HG03432 (cell line): ENCODE measurements at regions not wholly inside any gene's neighbourhood (a gene's known extent, or its start where the extent isn't known, plus 50 kb on each side); places are given as distances from the start of the nearest gene placed in this dataset.

Source experiments
- ATAC-seq: cut with Tn5 transposase; IDR thresholded peaks from one replicate; pipeline ENCODE4 v1.9.1; 2021; ENCODE audit warnings: mild to moderate bottlenecking, moderate library complexity; ENCODE audit not compliant: unreplicated experiment

DNA sequence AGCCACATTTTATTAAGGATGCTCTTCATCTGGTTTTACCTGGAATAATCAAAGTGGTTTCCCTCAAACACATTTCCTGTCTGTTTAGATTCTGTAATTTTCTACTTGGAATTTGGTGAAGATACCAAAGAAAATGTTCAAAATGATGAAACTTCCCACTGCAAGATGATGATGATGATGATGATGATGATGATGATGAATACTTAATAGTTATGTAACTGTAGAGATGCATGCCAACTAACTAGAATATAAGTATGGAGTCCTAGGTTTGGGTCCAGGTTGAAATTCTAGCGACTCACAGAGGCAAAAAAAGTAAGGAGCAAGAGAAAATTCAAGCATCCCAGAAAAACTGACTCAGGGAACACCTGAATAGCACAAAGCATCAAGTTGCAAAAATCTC is 104.0 kb upstream of the KIAA1217 start:
- no peak for ATAC-seq

DNA sequence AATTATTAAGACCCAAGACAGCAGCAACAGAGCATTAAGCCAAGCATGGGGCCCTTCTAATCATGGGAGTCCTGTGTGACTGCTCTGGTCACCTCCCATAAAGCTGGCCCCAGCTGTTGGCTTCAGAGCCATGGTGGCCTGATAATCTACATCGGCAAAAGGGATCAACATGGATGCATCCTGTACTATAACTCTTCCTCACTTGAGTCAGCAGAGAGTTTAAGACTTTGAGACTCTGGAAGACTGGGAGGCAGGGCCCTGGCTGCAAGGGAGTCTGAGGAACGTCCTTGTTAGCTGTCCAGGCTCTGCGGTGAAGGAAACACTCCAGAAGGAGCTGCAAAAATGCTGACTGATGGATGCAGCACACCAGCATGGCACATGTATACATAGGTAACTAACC is 95.0 kb upstream of the KIAA1217 start:
- no peak for ATAC-seq

DNA sequence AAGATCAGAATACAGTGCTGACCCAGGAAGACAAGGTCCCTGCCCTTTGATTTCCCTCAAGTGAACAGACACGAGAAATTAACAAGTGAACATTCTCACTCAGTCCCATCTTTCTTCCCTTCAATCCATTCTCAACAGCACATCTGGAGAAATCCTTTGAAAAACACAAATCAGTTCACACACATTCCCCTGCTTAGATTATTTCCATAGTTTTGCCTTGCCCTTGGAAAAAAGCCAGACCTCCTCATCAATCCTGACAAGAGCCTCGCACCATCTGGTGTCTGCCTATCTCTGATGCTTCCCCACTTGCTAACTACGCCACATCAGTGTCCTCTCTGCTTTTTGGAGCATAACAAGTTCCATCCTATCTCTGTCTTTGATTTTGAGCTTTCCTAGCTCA is 94.4 kb upstream of the KIAA1217 start:
- no peak for ATAC-seq

DNA sequence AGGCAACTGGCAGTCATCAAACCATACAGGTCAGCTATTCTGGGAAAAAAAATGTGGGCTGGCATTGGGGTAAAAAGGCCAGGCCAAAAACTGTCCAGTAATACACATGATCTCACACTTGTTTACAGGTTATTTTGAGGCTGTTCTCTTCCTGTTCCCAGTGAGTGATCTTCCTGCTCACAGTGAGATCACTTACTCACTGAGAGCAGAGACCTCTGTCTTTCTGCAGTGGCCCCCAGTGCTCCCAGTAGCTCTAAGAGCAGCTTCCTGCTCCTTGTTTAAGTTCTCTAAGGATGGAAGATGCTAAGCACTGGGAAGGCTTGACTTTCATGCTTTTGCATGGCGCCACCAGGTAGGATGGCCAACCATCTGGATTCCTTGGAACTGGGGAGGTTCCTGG is 93.5 kb upstream of the KIAA1217 start:
- ATAC-seq = no peak

DNA sequence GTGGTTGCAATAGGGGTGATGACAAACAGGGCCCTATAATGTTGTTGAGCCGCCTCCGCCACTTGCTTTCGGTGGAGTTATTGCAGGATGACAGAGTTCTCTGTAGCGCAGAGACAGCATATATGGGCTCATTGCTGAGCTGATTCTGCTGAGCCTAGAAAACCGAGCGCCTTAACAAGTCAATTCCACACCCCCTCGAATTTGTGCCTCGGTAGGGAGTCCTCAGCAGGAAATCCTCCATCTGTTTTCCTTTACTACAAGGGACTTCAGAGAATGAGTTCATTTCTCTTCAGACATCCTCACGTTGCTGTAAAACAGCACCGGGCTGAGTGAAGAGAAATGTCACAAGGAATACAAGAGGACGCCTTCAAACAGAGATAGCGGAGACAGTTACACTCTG is 90.7 kb upstream of the KIAA1217 start:
- no peak for ATAC-seq

DNA sequence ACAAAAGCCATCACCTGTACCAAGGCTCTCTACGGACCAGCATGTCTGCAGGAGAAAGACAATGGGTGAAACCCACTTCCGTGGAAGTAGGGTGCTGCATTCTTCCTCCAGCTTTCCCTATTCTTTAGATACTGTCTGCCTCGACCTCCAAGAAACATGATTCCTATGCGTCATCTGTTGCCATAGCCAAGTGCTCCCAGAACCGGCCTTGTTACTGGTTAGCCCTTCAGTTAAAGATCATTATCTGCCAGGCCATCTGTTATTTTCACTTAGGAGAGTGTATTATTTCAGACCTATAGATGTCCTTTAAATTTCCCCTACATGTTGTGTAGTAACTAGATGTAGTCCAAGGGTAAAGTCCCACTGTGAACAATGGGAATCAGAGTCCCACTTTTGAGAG is 89.0 kb upstream of the KIAA1217 start:
- no peak for ATAC-seq

- peak; percentile 61 for ATAC-seq
Measured at GRCh38 chr10:24120646-24121045, 88.3 kb upstream of the KIAA1217 start.

DNA sequence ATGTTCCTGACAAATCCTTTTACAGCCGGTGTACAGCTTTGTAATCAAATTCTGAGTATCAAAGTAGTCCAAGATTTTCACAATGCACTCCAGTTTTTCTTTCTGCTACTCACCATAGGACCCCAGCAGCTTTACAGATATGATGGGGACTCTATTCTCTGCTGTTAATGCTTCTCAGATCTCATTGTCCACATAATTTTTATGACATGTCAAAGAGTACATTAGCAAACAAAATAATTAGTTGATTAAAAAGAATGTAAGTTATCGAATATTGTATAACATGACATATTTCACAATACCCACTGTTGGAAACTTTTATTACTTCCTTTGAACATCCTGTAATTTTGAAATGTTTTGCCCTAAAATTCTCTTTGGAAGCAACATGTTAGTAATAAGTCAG is 81.4 kb upstream of the KIAA1217 start:
- ATAC-seq = no peak

DNA sequence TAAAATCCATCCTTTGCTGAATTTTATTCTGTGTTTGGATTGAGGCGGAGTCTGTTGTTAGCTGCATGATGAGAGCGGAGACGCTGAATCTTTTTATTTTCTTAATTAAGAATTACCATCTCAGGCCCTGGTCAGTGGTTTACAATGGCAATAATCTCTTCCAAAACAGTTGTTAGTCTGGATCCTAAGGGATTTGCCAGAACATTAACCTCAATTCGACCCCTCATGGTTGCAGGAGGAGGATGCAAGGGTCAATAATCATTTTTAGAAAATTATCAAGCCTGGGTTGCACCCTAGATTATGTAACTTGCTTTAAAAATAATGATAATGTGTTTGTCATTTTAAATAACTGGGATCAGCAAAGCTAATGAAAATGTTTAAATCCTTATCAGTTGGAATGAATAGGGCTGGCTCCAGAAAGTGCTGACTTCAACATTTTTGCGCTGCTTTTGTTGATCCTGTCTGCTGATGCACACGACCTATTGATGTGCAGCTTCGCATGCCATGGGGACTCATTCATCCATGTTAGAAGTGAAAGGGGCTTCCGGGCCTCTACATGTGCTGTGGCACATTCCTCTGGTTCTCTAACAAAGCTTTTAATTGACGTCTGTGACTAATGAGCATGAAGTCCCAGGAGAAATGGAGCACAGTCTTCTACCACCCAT is 80.7 kb upstream of the KIAA1217 start:
- no peak for ATAC-seq

GRCh38 chr10:24132741-24133140 is 76.2 kb upstream of the KIAA1217 start:
- ATAC-seq = no peak

GRCh38 chr10:24133835-24134234 is 75.1 kb upstream of the KIAA1217 start:
- ATAC-seq = no peak

DNA sequence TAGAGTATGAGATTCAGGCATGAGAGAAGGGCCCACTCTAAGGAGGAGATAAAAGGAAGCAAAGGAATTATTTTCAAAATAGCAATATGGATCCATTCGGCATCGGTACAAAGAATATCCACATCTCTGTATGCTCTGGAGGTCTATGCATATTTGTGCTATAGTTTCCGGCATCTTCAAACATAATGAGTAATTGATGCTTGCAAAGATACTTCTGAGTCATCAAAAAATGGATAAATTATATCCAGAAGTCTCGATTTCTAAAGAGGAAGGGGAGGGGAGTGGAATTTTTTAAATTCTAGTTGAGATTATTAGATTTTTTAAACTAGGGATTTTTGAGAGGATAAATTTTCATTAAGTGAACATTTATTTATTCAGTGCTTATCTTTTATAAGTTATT is 72.9 kb upstream of the KIAA1217 start:
- no peak for ATAC-seq

DNA sequence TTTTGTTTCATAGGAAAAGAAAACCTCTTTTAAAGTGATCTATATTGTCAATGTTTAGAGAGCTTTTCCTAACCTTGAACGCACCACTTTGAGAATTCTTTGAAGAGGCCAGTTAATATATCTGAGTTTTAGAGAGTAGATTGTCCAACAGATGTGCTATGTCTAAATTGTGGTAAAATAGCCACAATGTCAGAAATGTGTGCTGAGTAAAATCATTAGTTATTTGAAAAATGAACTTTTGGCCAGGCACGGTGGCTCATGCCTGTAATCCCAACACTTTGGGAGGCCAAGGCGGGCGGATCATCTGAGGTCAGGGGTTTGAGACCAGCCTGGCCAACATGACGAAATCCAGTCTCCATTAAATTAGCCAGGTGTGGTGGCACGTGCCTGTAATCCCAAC is 61.6 kb upstream of the KIAA1217 start:
- ATAC-seq = no peak

DNA sequence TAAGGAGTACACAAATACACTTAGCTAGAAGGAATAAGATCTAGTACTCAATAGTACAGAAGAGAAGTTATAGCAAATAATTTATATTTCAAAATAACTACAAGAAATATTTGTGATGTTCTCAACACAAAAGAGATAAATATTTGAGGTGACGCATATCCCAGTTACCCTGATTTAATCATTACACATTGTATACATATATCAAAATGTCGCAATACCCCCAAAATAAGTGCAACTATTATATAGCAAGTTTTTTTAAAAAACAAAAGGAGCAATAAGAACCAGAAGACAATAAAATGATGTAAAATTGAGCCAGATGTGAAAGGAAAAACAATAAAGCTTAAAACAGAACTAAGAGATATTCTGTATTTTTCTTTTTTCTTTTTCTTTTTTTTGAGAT is 59.3 kb upstream of the KIAA1217 start:
- ATAC-seq = no peak

- ATAC-seq = no peak
Measured at GRCh38 chr10:24150853-24151252, 58.1 kb upstream of the KIAA1217 start.

- ATAC-seq = no peak
Measured at GRCh38 chr10:24152270-24152669, 56.7 kb upstream of the KIAA1217 start.

- ATAC-seq = no peak
Measured at GRCh38 chr10:24153031-24153430, 55.9 kb upstream of the KIAA1217 start.

- ATAC-seq = no peak
Measured at GRCh38 chr10:24153537-24153936, 55.4 kb upstream of the KIAA1217 start.

DNA sequence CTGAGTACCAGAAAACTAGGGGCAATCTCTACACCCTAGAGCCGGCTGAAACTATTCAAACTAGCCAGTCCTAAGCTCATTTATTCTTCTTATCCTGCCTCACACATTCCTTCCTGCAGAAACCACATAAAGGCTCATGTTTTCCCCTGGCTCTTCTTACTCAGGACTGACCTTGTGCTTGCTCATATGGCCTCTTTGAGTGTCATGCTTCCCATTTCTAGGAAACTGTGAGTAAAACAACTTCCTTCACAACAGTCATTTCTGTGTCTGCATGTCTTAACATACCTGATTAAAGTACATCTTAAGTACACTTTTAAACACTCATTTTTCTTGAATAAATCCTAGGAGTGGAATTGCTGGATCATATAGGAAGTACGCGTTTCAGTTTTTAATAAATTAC is 52.3 kb upstream of the KIAA1217 start:
- no peak for ATAC-seq

GRCh38 chr10:24157567-24157966 is 51.4 kb upstream of the KIAA1217 start:
- no peak for ATAC-seq
